GM12865 (cell line): ENCODE measurements at regions not wholly inside any gene's neighbourhood (a gene's known extent, or its start where the extent isn't known, plus 50 kb on each side); places are given as distances from the start of the nearest gene placed in this dataset.
"Not testable (repeated sequence)": the region's sequence is repeated elsewhere in the genome, so short reads cannot be mapped to it uniquely, and the experiment has no call there.

Source experiments
- DNase-seq: peaks from one replicate; pipeline ENCODE4 v3.0.0; 2010; ENCODE audit warnings: low read depth
- H3K4me3 ChIP-seq: 2 replicates; pipeline ENCODE4 v1.5.1; 2011; ENCODE audit warnings: mild to moderate bottlenecking, low read depth, low read length, control low read depth
- TF ChIP-seq, protein P1 (sequence below): IDR thresholded peaks from 2 replicates; pipeline ENCODE4 v1.5.1; 2011; ENCODE audit warnings: low read length, control low read depth, low read depth, inconsistent platforms; ENCODE audit not compliant: insufficient read depth; ENCODE audit errors: missing control alignments

DNA sequence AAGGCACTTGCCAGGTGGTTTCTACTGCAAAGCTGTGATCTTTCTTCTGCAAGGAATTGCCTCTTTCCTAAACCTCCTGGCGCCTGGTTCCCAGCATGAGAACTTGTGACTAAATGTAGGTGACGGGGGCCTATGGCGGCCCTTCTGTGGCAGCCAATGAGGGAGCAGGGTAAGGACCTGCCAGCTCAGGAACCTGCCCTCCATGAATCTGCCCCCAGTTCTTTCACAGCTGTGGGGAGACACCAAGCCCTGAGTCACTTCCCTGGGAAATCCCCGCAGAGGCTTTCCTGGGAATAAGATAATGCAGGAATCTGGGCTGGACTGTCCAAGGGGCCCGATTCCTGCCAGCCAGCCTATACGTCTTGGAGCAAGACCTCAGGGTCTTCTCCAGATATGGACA is 56.7 kb upstream of the CTNNA1 start:
- DNase-seq = no peak
- no peak overlapping the region for H3K4me3 ChIP-seq
- TF ChIP-seq, protein P1, sequence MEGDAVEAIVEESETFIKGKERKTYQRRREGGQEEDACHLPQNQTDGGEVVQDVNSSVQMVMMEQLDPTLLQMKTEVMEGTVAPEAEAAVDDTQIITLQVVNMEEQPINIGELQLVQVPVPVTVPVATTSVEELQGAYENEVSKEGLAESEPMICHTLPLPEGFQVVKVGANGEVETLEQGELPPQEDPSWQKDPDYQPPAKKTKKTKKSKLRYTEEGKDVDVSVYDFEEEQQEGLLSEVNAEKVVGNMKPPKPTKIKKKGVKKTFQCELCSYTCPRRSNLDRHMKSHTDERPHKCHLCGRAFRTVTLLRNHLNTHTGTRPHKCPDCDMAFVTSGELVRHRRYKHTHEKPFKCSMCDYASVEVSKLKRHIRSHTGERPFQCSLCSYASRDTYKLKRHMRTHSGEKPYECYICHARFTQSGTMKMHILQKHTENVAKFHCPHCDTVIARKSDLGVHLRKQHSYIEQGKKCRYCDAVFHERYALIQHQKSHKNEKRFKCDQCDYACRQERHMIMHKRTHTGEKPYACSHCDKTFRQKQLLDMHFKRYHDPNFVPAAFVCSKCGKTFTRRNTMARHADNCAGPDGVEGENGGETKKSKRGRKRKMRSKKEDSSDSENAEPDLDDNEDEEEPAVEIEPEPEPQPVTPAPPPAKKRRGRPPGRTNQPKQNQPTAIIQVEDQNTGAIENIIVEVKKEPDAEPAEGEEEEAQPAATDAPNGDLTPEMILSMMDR = no peak

DNA sequence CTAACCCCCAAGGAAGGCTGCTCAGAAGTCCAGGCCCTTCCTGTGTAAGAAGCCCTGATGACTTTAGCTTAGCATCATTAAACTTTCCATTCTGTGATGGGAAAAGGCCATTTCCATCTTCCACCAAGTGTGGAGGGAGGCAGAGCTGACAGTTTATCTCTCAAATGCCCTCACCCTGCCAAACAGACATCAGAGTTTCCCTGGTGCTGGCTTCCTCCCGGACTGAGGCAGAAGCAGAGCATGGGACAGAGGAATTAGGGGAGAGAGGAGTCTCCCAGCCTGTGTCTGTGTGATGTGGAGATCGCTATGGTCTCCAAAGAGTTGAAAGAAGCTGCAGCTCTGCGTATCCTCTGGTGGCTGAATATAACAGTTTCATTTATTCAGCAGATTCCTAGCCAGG is 57.4 kb upstream of the CTNNA1 start:
- no peak for DNase-seq
- TF ChIP-seq, protein P1 = no peak
- H3K4me3 ChIP-seq = no peak overlapping the region

DNA sequence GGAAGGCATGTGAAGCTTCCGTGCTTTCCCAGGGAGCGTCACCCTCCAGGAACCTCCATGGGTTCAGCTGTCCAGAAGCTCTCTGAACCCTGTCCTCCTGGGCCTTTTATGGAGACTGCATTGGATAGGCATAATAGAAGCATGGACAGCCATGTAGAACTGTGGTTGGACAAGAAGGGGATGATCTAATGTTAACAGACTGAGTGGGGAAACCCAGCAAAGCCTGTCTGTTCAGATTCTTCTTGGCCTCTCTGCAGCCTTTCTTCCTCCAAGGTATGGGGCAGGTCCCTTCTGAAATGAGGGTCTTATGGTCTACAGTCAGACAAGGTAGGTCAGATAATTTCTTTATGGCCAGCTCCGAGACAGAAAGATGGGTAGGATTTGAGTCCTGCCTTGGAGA is 59.1 kb upstream of the CTNNA1 start:
- H3K4me3 ChIP-seq = no peak overlapping the region
- TF ChIP-seq, protein P1 = no peak
- no peak for DNase-seq

DNA sequence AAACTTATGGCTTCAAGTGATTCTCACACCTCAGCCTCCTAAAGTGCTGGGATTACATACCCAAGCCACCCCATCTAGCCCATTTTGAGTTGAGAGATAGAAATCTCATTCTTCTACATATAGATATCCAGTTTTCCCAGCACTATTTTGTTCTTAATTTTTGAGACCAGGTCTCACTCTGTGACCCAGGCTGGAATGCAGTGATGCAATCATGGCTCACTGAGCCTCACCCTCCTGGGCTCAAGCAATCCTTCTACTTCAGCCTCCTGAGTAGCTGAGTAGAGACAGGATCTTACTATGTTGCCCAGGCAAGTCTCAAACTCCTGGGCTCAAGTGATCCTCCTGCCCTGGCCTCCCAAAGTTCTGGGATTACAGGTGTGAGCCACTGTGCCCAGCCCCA is 60.9 kb upstream of the CTNNA1 start:
- DNase-seq = no peak
- TF ChIP-seq, protein P1 = no peak

DNA sequence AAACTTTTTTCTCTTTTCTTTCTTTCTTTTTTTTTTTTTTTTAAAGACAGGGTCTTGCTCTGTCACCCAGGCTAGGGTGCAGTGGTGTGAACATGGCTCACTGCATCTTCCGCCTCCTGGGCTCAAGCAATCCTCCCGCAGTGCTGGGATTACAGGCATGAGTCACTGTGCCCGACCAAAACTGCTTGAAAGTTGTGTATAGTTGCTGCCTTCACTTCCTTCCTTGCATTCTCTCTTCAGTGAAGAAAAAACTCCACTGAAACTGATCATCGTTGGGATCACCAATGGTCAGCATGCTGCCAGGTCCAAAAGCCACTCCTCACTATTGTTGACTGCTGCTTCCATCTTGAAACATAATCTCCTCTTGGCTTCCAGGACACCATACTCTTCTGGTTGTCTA is 66.6 kb upstream of the CTNNA1 start:
- TF ChIP-seq, protein P1 = no peak
- DNase-seq = no peak

More for the DNA sequence above, 60.9 kb upstream of the CTNNA1 start:
- H3K4me3 ChIP-seq = no peak overlapping the region

DNA sequence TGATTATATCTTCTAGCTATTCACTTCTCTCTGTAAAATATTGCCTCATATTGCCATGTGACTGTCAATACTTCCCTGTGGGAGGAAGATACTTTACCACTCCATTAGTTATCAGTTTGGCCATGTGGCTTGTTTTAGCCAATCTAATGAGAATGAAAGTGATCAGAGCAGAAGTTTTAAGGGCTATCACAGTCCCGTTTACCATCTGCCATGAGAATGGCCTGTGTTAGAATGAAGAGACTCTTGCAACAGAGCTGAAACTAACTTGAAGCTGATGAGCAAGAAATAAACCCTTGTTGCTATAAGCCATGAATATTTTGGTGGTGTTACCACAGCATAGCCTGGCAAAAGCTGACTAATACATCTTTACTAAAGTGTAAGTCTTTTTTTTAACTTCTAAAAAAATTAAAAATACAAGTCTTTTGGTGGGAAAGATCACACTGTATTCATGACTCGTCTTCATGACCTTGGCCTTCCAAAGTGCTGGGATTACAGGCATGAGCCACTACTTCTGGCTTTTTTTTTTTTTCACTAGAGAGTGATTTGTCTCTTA is 68.0 kb upstream of the CTNNA1 start:
- DNase-seq = no peak
- TF ChIP-seq, protein P1 = no peak

More for the DNA sequence above, 66.6 kb upstream of the CTNNA1 start:
- H3K4me3 ChIP-seq = no peak overlapping the region

DNA sequence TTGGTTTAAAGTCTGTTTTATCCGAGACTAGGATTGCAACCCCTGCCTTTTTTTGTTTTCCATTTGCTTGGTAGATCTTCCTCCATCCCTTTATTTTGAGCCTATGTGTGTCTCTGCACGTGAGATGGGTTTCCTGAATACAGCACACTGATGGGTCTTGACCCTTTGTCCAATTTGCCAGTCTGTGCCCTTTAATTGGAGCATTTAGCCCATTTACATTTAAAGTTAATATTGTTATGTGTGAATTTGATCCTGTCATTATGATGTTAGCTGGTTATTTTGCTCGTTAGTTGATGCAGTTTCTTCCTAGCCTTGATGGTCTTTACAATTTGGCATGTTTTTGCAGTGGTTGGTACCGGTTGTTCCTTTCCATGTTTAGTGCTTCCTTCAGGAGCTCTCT is 70.8 kb upstream of the CTNNA1 start:
- not testable (repeated sequence) for DNase-seq, H3K4me3 ChIP-seq

More for the DNA sequence above, 68.0 kb upstream of the CTNNA1 start:
- H3K4me3 ChIP-seq = no peak overlapping the region

DNA sequence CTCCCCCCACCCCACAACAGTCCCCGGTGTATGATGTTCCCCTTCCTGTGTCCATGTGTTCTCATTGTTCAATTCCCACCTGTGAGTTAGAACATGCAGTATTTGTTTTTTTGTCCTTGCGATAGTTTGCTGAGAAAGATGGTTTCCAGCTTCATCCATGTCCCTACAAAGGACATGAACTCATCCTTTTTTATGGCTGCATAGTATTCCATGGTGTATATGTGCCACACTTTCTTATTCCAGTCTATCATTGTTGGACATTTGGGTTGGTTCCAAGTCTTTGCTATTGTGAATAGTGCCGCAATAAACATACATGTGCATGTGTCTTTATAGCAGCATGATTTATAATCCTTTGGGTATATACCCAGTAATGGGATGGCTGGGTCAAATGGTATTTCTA is 74.4 kb upstream of the CTNNA1 start:
- DNase-seq, H3K4me3 ChIP-seq: not testable (repeated sequence)
